ENCODE measurements at regions not wholly inside any gene's neighbourhood (a gene's known extent, or its start where the extent isn't known, plus 50 kb on each side); places are given as distances from the start of the nearest gene placed in this dataset.

DNA sequence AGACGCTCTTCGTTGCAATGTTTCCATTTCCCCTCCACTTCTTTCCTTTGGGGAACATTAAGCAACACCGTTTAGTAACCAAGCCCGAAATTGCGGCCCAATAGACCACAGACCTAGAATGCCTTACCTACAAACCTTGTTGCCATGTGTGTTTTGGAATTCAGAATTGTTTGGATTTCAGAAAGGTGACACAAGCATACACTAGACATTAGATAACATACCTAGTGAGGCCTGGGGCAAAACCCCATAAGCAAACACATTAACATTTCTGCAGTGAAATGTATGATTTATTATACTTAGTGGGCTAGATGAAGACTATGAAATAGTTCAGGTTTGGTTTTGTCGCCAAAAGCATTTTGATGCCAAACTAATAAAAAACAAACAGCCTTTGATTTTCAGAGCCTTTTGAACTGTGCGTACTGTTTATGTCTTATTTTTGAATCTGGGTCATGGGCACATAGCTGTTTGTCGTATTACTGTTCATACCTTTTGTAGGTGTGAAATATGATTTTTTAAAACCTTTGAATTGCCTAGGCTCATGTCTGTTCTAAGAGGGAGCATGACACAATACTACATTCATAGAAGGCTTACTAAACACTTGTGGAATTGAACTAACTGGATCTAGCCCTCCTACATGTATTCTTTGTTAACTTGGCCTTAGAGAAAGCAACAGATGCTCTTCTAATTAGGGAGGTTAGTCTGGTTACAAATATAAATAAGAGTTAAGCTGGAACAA, 88.6 kb upstream of the TMEM164 start:
- intact Hi-C loops (cut with DNase I, micrococcal nuclease), result loop anchor here in 1 of 2 experiments (5.0 kb wide), 1 partner anchor 233 kb away; no protein-coding TSS in a partner anchor
- Mint-ChIP-seq H3K36me3 (ENCODE audit: low read depth) (no peaks in the 10 kb centered on the region), H3K4me1 (ENCODE audit: low read depth) (no peaks in the 10 kb centered on the region), H3K27me3 (no peaks in the 10 kb centered on the region), H3K27ac (no peak overlapping the region), H3K4me3 (no peak overlapping the region), H3K9me3 (no peaks in the 10 kb centered on the region)
- Histone ChIP-seq H3K4me1 (ENCODE audit: insufficient read depth, low read length) (no peaks in the 10 kb centered on the region), H3K4me3 (ENCODE audit: low read length) (no peak overlapping the region), H3K36me3 (ENCODE audit: insufficient read depth, low read length) (no peaks in the 10 kb centered on the region), H3K27me3 (ENCODE audit: control insufficient read depth in 1 of 2, insufficient read depth in 2 of 2, low read length in 2 of 2) (peaks cover 0 to 10% of the 10 kb centered on the region in 2 experiments), H3K9me3 (ENCODE audit: control insufficient read depth in 1 of 2, insufficient read depth in 1 of 2, low read length in 2 of 2) (no peaks in the 10 kb centered on the region), H3K27ac (ENCODE audit: low read depth in 1 of 2, low read length in 2 of 2) (no peak overlapping the region)
- ChIA-PET CTCF (no interaction called here), POLR2A (no interaction called here)
- TF ChIP-seq, protein P1, sequence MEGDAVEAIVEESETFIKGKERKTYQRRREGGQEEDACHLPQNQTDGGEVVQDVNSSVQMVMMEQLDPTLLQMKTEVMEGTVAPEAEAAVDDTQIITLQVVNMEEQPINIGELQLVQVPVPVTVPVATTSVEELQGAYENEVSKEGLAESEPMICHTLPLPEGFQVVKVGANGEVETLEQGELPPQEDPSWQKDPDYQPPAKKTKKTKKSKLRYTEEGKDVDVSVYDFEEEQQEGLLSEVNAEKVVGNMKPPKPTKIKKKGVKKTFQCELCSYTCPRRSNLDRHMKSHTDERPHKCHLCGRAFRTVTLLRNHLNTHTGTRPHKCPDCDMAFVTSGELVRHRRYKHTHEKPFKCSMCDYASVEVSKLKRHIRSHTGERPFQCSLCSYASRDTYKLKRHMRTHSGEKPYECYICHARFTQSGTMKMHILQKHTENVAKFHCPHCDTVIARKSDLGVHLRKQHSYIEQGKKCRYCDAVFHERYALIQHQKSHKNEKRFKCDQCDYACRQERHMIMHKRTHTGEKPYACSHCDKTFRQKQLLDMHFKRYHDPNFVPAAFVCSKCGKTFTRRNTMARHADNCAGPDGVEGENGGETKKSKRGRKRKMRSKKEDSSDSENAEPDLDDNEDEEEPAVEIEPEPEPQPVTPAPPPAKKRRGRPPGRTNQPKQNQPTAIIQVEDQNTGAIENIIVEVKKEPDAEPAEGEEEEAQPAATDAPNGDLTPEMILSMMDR (IDR thresholded peaks at IDR 0.05), result no peak
- no peak for ATAC-seq (ENCODE audit: poor library complexity)
- no peak for DNase-seq

GRCh38 chrX:109918753-109919152, 84.2 kb upstream of the TMEM164 start:
- POLR2A ChIA-PET, result no interaction called here
- H3K36me3 ChIP-seq (ENCODE audit: insufficient read depth, low read length), result no peaks in the 10 kb centered on the region
- H3K4me1 Mint-ChIP-seq (ENCODE audit: low read depth), result no peaks in the 10 kb centered on the region
- H3K27me3 Mint-ChIP-seq, result no peaks in the 10 kb centered on the region
- intact Hi-C loops (cut with DNase I, micrococcal nuclease), result no loop called here
- H3K4me1 ChIP-seq (ENCODE audit: insufficient read depth, low read length), result no peaks in the 10 kb centered on the region
- no peaks in the 10 kb centered on the region for H3K9me3 Mint-ChIP-seq
- ATAC-seq (ENCODE audit: poor library complexity), result no peak
- H3K27me3 ChIP-seq (ENCODE audit: control insufficient read depth in 1 of 2, insufficient read depth in 2 of 2, low read length in 2 of 2), result no peaks in the 10 kb centered on the region
- DNase-seq, result no peak
- CTCF ChIA-PET, result no interaction called here
- H3K4me3 Mint-ChIP-seq, result no peak overlapping the region
- TF ChIP-seq, protein P1 (IDR thresholded peaks at IDR 0.05), result no peak
- H3K27ac ChIP-seq (ENCODE audit: low read depth in 1 of 2, low read length in 2 of 2), result no peak overlapping the region
- no peaks in the 10 kb centered on the region for H3K36me3 Mint-ChIP-seq (ENCODE audit: low read depth)
- H3K9me3 ChIP-seq (ENCODE audit: control insufficient read depth in 1 of 2, insufficient read depth in 1 of 2, low read length in 2 of 2), result no peaks in the 10 kb centered on the region
- no peak overlapping the region for H3K4me3 ChIP-seq (ENCODE audit: low read length)
- H3K27ac Mint-ChIP-seq, result no peak overlapping the region

DNA sequence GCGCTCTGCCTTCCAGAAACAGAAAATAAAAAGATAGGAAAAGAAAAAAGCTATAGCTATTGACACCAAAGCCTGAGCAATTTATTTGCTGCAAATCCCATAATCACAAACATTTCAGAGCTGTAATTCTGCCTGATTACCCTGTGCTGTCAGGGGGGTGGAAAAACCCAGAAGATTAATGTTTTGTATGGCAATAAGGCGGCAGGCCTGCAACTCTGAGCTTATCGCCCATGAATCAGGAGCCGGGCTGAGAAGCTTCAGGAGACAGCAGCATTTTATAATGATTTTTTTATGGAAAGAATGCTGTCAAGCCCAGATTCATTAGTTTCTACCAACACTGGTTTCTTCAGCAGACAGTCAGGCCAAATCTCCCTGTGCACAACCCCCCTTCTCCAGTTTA, 82.6 kb upstream of the TMEM164 start:
- no peaks in the 10 kb centered on the region for H3K36me3 ChIP-seq (ENCODE audit: insufficient read depth, low read length)
- Mint-ChIP-seq H3K4me3 (no peak overlapping the region), H3K4me1 (ENCODE audit: low read depth) (no peaks in the 10 kb centered on the region), H3K27ac (no peak overlapping the region), H3K27me3 (no peaks in the 10 kb centered on the region), H3K9me3 (no peaks in the 10 kb centered on the region), H3K36me3 (ENCODE audit: low read depth) (no peaks in the 10 kb centered on the region)
- ChIA-PET POLR2A (interaction anchor here (0.6 kb wide), 1 partner anchor 13 kb away, joined by 4 read pairs; no protein-coding TSS in a partner anchor), CTCF (no interaction called here)
- no peaks in the 10 kb centered on the region for H3K27me3 ChIP-seq (ENCODE audit: control insufficient read depth in 1 of 2, insufficient read depth in 2 of 2, low read length in 2 of 2)
- TF ChIP-seq, protein P1 (IDR thresholded peaks at IDR 0.05), result no peak
- intact Hi-C loops (cut with DNase I, micrococcal nuclease), result no loop called here
- H3K9me3 ChIP-seq (ENCODE audit: control insufficient read depth in 1 of 2, insufficient read depth in 1 of 2, low read length in 2 of 2), result no peaks in the 10 kb centered on the region
- no peaks in the 10 kb centered on the region for H3K4me1 ChIP-seq (ENCODE audit: insufficient read depth, low read length)
- DNase-seq (no peak), ATAC-seq (ENCODE audit: poor library complexity) (no peak)
- no peak overlapping the region for H3K4me3 ChIP-seq (ENCODE audit: low read length)
- no peak overlapping the region for H3K27ac ChIP-seq (ENCODE audit: low read depth in 1 of 2, low read length in 2 of 2)

Data from CD4-positive, alpha-beta T cell (primary cell).